Loucy (cell line): ENCODE measurements at regions not wholly inside any gene's neighbourhood (a gene's known extent, or its start where the extent isn't known, plus 50 kb on each side); places are given as distances from the start of the nearest gene placed in this dataset.

ENCODE experiments used
- H2AFZ ChIP-seq: fragments of 200-600 bp; sonication (generic); 2 replicates; pipeline ENCODE4 v1.6.0; 2016; ENCODE audit warnings: antibody characterized with exemption, mild to moderate bottlenecking, low read length, moderate library complexity
- H3F3A ChIP-seq: fragments of 200-600 bp; 2 replicates; pipeline ENCODE4 v1.6.0; 2016; ENCODE audit warnings: antibody characterized with exemption, low read depth, mild to moderate bottlenecking
- H3K27me3 ChIP-seq: fragments of 200-600 bp; sonication (generic); 2 replicates; pipeline ENCODE4 v1.6.1; 2014; ENCODE audit warnings: low read length, mild to moderate bottlenecking; ENCODE audit not compliant: insufficient read depth, poor library complexity, severe bottlenecking
- H3K36me3 ChIP-seq: fragments of 200-600 bp; sonication (generic); 2 replicates; pipeline ENCODE4 v1.6.1; 2016; ENCODE audit warnings: low read length; ENCODE audit not compliant: insufficient read depth
- H3K4me1 ChIP-seq: fragments of 200-600 bp; sonication (generic); 2 replicates; pipeline ENCODE4 v1.5.1; 2014; ENCODE audit warnings: low read length, mild to moderate bottlenecking; ENCODE audit not compliant: insufficient read depth, poor library complexity, severe bottlenecking
- H3K4me2 ChIP-seq: fragments of 200-600 bp; sonication (generic); 2 replicates; pipeline ENCODE4 v1.6.0; 2014; ENCODE audit warnings: antibody characterized with exemption, low read length, low read depth, mild to moderate bottlenecking; ENCODE audit not compliant: poor library complexity, severe bottlenecking
- H3K4me3 ChIP-seq: fragments of 200-600 bp; sonication (generic); 2 replicates; pipeline ENCODE4 v1.5.1; 2014; ENCODE audit warnings: low read length, mild to moderate bottlenecking, mixed read lengths; ENCODE audit not compliant: poor library complexity, severe bottlenecking
- H3K79me2 ChIP-seq: fragments of 200-600 bp; sonication (generic); 2 replicates; pipeline ENCODE4 v1.6.1; 2014; ENCODE audit warnings: low read length; ENCODE audit not compliant: insufficient read depth
- H3K9ac ChIP-seq: fragments of 200-600 bp; sonication (generic); 2 replicates; pipeline ENCODE4 v1.6.0; 2014; ENCODE audit warnings: mild to moderate bottlenecking, low read depth, low read length, moderate library complexity; ENCODE audit not compliant: poor library complexity, severe bottlenecking
- H3K9me2 ChIP-seq: fragments of 200-600 bp; sonication (generic); replicated peaks from 2 replicates; pipeline ENCODE4 v1.6.1; 2016; ENCODE audit warnings: low read depth, low read length, mixed read lengths
- H3K9me3 ChIP-seq: fragments of 200-600 bp; sonication (generic); 2 replicates; pipeline ENCODE4 v1.6.1; 2014; ENCODE audit warnings: mild to moderate bottlenecking, antibody characterized with exemption, low read length, low read depth; ENCODE audit not compliant: insufficient read depth
- H4K20me1 ChIP-seq: fragments of 200-600 bp; sonication (generic); 2 replicates; pipeline ENCODE4 v1.6.0; 2014; ENCODE audit warnings: antibody characterized with exemption, low read length, mild to moderate bottlenecking; ENCODE audit not compliant: insufficient read depth, poor library complexity, severe bottlenecking
- CTCF ChIP-seq: fragments of 200-600 bp; sonication (generic); conservative IDR thresholded peaks from 2 replicates; pipeline ENCODE4 v1.5.1; 2014; ENCODE audit warnings: mild to moderate bottlenecking, antibody characterized with exemption, low read length
- EZH2phosphoT487 ChIP-seq: fragments of 200-600 bp; IDR thresholded peaks from 2 replicates; pipeline ENCODE4 v1.6.1; 2018; ENCODE audit warnings: antibody characterized with exemption, mild to moderate bottlenecking, moderate library complexity, borderline replicate concordance

GRCh38 chr9:71242081-71242480, 120.7 kb upstream of the TRPM3 start:
- Histone ChIP-seq H2AFZ (no peak overlapping the region), H3K9ac (no peak overlapping the region), H4K20me1 (no peaks in the 10 kb centered on the region), H3K4me2 (no peak overlapping the region), H3K4me1 (no peaks in the 10 kb centered on the region), H3K79me2 (no peaks in the 10 kb centered on the region), H3K9me3 (no peaks in the 10 kb centered on the region), H3K9me2 (no peaks in the 10 kb centered on the region), H3K36me3 (no peaks in the 10 kb centered on the region), H3F3A (no peaks in the 10 kb centered on the region), H3K4me3 (no peak overlapping the region), H3K27me3 (no peaks in the 10 kb centered on the region)
- no peak for TF ChIP-seq EZH2phosphoT487
- no peak for TF ChIP-seq CTCF

GRCh38 chr9:71237051-71237450, 115.6 kb upstream of the TRPM3 start:
- H3K9me2 ChIP-seq = no peaks in the 10 kb centered on the region
- H3K4me2 ChIP-seq = no peak overlapping the region
- H3K9ac ChIP-seq = no peak overlapping the region
- no peaks in the 10 kb centered on the region for H3F3A ChIP-seq
- no peak for TF ChIP-seq EZH2phosphoT487
- H3K4me1 ChIP-seq = no peaks in the 10 kb centered on the region
- no peaks in the 10 kb centered on the region for H3K27me3 ChIP-seq
- H3K4me3 ChIP-seq = no peak overlapping the region
- no peaks in the 10 kb centered on the region for H3K9me3 ChIP-seq
- H4K20me1 ChIP-seq = no peaks in the 10 kb centered on the region
- H3K36me3 ChIP-seq = no peaks in the 10 kb centered on the region
- H3K79me2 ChIP-seq = no peaks in the 10 kb centered on the region
- no peak overlapping the region for H2AFZ ChIP-seq

GRCh38 chr9:71233646-71234045, 112.2 kb upstream of the TRPM3 start:
- H3K4me3 ChIP-seq = no peak overlapping the region
- no peaks in the 10 kb centered on the region for H3K4me1 ChIP-seq
- no peaks in the 10 kb centered on the region for H3K27me3 ChIP-seq
- no peak overlapping the region for H2AFZ ChIP-seq
- H3K9me2 ChIP-seq = no peaks in the 10 kb centered on the region
- H3K9ac ChIP-seq = no peak overlapping the region
- no peaks in the 10 kb centered on the region for H4K20me1 ChIP-seq
- no peaks in the 10 kb centered on the region for H3K79me2 ChIP-seq
- no peaks in the 10 kb centered on the region for H3K36me3 ChIP-seq
- H3F3A ChIP-seq = no peaks in the 10 kb centered on the region
- no peaks in the 10 kb centered on the region for H3K9me3 ChIP-seq
- H3K4me2 ChIP-seq = no peak overlapping the region
- TF ChIP-seq CTCF (no peak), EZH2phosphoT487 (no peak)

- Histone ChIP-seq H3K4me2 (no peak overlapping the region), H3F3A (no peaks in the 10 kb centered on the region)
- TF ChIP-seq CTCF (no peak), EZH2phosphoT487 (no peak)
Measured at GRCh38 chr9:71223953-71224538, 102.6 kb upstream of the TRPM3 start.

More at GRCh38 chr9:71223953-71224538, 102.6 kb upstream of the TRPM3 start:
- H3K9ac ChIP-seq = no peak overlapping the region
- no peak overlapping the region for H2AFZ ChIP-seq
- H3K4me3 ChIP-seq = no peak overlapping the region
- H3K27me3 ChIP-seq = no peaks in the 10 kb centered on the region
- H3K79me2 ChIP-seq = no peaks in the 10 kb centered on the region
- H3K9me3 ChIP-seq = no peaks in the 10 kb centered on the region
- no peaks in the 10 kb centered on the region for H3K36me3 ChIP-seq
- H4K20me1 ChIP-seq = no peaks in the 10 kb centered on the region
- no peaks in the 10 kb centered on the region for H3K4me1 ChIP-seq
- no peaks in the 10 kb centered on the region for H3K9me2 ChIP-seq
